Caco-2 (cell line): ENCODE measurements at regions not wholly inside any gene's neighbourhood (a gene's known extent, or its start where the extent isn't known, plus 50 kb on each side); places are given as distances from the start of the nearest gene placed in this dataset.
"Not testable (repeated sequence)": the region's sequence is repeated elsewhere in the genome, so short reads cannot be mapped to it uniquely, and the experiment has no call there.

Source experiments
- BruUV-seq: library from RNA; stranded (reverse); fragments of 400-500 nt; replicated peaks from 2 replicates; lab custom pipeline; 2021; lab: Mats Ljungman, UMichigan
- CTCF ChIA-PET: fragments of 300-600 bp; sonication (Branson Sonifier 250); formaldehyde crosslinking; loops from one replicate; lab custom pipeline; 2022; ENCODE audit warnings: antibody characterized with exemption; lab: Charles Lee
- POLR2A ChIA-PET: fragments of 300-600 bp; sonication (Branson Sonifier 250); formaldehyde crosslinking; loops from one replicate; lab custom pipeline; 2022; ENCODE audit warnings: antibody characterized with exemption; lab: Charles Lee
- DNase-seq, 2 experiments: peaks; one replicate each; pipeline versions ENCODE4 v3.0.0 to v3.0.0-alpha.2; 2020 to 2022
- H3K27me3 ChIP-seq: replicated peaks from 2 replicates; pipeline ENCODE4 v1.6.0; 2011; ENCODE audit warnings: low read length; ENCODE audit not compliant: control insufficient read depth, insufficient read depth
- H3K36me3 ChIP-seq: 2 replicates; pipeline ENCODE4 v1.5.1; 2011; ENCODE audit warnings: low read length; ENCODE audit not compliant: control insufficient read depth, insufficient read depth
- H3K4me1 ChIP-seq: fragments of 250-450 bp; sonication (Bioruptor Pico); 2 replicates; pipeline ENCODE4 v1.5.1; 2020; ENCODE audit warnings: mild to moderate bottlenecking
- H3K4me3 ChIP-seq: 2 replicates; pipeline ENCODE4 v1.5.1; 2011; ENCODE audit warnings: low read depth, mild to moderate bottlenecking, control low read depth, low read length
- H3K9me3 ChIP-seq: fragments of 250-450 bp; sonication (Bioruptor Pico); 2 replicates; pipeline ENCODE4 v1.5.1; 2020; ENCODE audit warnings: mild to moderate bottlenecking, moderate library complexity
- H3K27ac Mint-ChIP-seq: one replicate; pipeline ENCODE4 v1.8.0; 2022; ENCODE audit warnings: mixed read lengths; ENCODE audit not compliant: unreplicated experiment
- H3K27me3 Mint-ChIP-seq: one replicate; pipeline ENCODE4 v1.8.0; 2022; ENCODE audit warnings: mixed read lengths; ENCODE audit not compliant: insufficient read depth, unreplicated experiment
- H3K36me3 Mint-ChIP-seq: one replicate; pipeline ENCODE4 v1.8.0; 2022; ENCODE audit warnings: mild to moderate bottlenecking, mixed read lengths; ENCODE audit not compliant: insufficient read depth, unreplicated experiment
- H3K4me1 Mint-ChIP-seq: one replicate; pipeline ENCODE4 v1.8.0; 2022; ENCODE audit warnings: low read depth, mixed read lengths; ENCODE audit not compliant: unreplicated experiment
- H3K4me3 Mint-ChIP-seq: one replicate; pipeline ENCODE4 v1.8.0; 2022; ENCODE audit warnings: mild to moderate bottlenecking, moderate library complexity, mixed read lengths; ENCODE audit not compliant: unreplicated experiment
- H3K9me3 Mint-ChIP-seq: one replicate; pipeline ENCODE4 v1.8.0; 2022; ENCODE audit warnings: mixed read lengths; ENCODE audit not compliant: unreplicated experiment
- intact Hi-C: fragments of 100-400 bp; cut with micrococcal nuclease; formaldehyde crosslinking; loops from one replicate; pipeline ENCODE4 v1.10.0; 2022; ENCODE audit not compliant: unreplicated experiment

GRCh38 chr6:57708061-57708460 lies 390.6 kb downstream of the PRIM2 start:
- H3K4me3 ChIP-seq, BruUV-seq, H3K4me3 Mint-ChIP-seq, H3K27me3 Mint-ChIP-seq, H3K4me1 ChIP-seq, H3K36me3 Mint-ChIP-seq, H3K4me1 Mint-ChIP-seq, CTCF ChIA-PET, H3K27ac Mint-ChIP-seq, POLR2A ChIA-PET, H3K9me3 Mint-ChIP-seq, intact Hi-C loops, H3K36me3 ChIP-seq, H3K27me3 ChIP-seq, DNase-seq, H3K9me3 ChIP-seq: not testable (repeated sequence)

- POLR2A ChIA-PET, CTCF ChIA-PET, H3K9me3 Mint-ChIP-seq, H3K27ac Mint-ChIP-seq, H3K4me3 Mint-ChIP-seq, BruUV-seq, H3K36me3 Mint-ChIP-seq, H3K4me3 ChIP-seq, intact Hi-C loops, DNase-seq, H3K4me1 Mint-ChIP-seq, H3K27me3 ChIP-seq, H3K27me3 Mint-ChIP-seq, H3K9me3 ChIP-seq, H3K4me1 ChIP-seq, H3K36me3 ChIP-seq: not testable (repeated sequence)
These were observed 405.1 kb downstream of the PRIM2 start for GRCh38 chr6:57722546-57722945.

DNA sequence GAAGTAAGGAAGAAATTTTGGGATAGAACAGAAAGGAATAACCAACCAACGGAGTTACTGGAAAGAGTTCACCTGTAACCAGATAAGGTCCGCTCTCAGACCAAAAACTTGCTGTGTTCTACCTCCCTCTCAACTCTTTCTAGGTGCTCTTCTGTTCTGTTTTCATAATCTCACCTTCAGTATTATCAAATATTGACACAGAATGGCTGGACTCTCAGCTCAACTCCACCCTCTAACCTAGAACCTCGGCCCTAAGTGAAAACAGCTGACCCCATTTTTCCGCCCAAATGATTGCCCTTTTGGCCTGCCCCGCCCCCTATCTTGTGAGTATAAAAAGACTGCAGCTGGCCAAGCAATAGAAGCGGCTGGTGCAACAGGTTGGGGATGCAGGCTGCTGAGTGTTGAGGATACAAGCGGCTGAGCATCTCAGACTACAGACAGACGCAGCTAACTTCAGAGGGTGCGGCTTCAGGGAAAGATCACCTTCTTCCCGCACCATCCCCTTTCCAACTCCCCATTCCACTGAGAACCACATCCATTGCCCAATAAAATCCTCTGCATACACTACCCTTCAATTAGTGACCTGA lies 406.5 kb downstream of the PRIM2 start:
- POLR2A ChIA-PET, H3K27me3 ChIP-seq, H3K27ac Mint-ChIP-seq, H3K36me3 ChIP-seq, H3K4me3 ChIP-seq, H3K4me1 Mint-ChIP-seq, BruUV-seq, H3K4me3 Mint-ChIP-seq, H3K36me3 Mint-ChIP-seq, H3K9me3 Mint-ChIP-seq, H3K9me3 ChIP-seq, CTCF ChIA-PET, H3K27me3 Mint-ChIP-seq, intact Hi-C loops, H3K4me1 ChIP-seq: not testable (repeated sequence)
- peak; percentile 46 to 47 for DNase-seq

DNA sequence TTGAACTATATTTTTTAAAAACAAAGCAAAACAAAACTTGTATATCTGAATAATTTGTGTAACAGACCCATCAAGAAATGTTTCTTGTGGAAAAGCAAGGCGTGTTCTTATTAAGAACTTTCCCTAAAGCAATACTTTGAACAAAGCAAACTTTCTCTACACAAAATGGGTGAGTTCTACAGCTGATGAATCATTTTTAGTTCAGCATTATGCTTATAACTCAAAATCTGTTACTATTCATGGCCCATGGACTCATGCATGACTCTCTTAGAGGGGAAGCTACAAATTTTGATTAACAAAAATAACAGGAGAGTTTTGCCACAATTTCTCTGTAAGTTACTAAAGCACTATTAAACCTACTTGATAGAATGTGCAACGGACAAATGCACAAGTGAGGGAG lies 412.0 kb downstream of the PRIM2 start:
- POLR2A ChIA-PET, CTCF ChIA-PET, intact Hi-C loops, H3K27me3 ChIP-seq, BruUV-seq, H3K4me1 ChIP-seq, H3K4me3 ChIP-seq, H3K36me3 ChIP-seq, DNase-seq, H3K4me3 Mint-ChIP-seq, H3K27ac Mint-ChIP-seq, H3K27me3 Mint-ChIP-seq, H3K9me3 Mint-ChIP-seq, H3K36me3 Mint-ChIP-seq, H3K9me3 ChIP-seq, H3K4me1 Mint-ChIP-seq: not testable (repeated sequence)

- intact Hi-C loops, CTCF ChIA-PET, H3K27me3 Mint-ChIP-seq, BruUV-seq, H3K4me3 ChIP-seq, H3K36me3 Mint-ChIP-seq, H3K27ac Mint-ChIP-seq, H3K9me3 ChIP-seq, H3K36me3 ChIP-seq, H3K9me3 Mint-ChIP-seq, DNase-seq, H3K4me1 ChIP-seq, H3K27me3 ChIP-seq, POLR2A ChIA-PET, H3K4me3 Mint-ChIP-seq, H3K4me1 Mint-ChIP-seq: not testable (repeated sequence)
These were observed 413.3 kb downstream of the PRIM2 start for GRCh38 chr6:57730726-57731125.

- H3K4me3 Mint-ChIP-seq, H3K27me3 ChIP-seq, H3K4me1 ChIP-seq, H3K27me3 Mint-ChIP-seq, POLR2A ChIA-PET, H3K27ac Mint-ChIP-seq, H3K9me3 Mint-ChIP-seq, H3K36me3 ChIP-seq, CTCF ChIA-PET, H3K4me3 ChIP-seq, intact Hi-C loops, BruUV-seq, H3K4me1 Mint-ChIP-seq, H3K9me3 ChIP-seq, H3K36me3 Mint-ChIP-seq, DNase-seq: not testable (repeated sequence)
These were observed 430.3 kb downstream of the PRIM2 start for GRCh38 chr6:57747716-57748115.

DNA sequence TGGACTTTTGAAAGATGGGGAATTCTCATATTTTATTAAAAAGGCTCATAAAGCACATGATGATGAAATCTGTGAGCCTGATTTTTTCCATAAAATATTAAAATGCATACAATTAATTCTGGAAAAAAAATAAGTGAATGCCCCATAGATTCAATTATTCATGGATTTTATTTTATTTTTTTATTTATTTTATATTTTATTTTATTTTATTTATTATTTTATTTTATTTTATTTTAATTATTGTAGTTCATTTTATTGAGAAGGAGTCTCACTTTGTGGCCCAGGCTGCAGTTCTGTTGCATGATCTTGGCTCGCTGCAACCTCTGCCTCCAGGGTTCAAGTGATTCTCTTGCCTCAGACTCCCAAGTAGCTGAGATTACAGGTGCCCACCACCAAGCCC lies 442.4 kb downstream of the PRIM2 start:
- H3K27me3 Mint-ChIP-seq, H3K36me3 Mint-ChIP-seq, H3K4me1 ChIP-seq, CTCF ChIA-PET, BruUV-seq, DNase-seq, H3K4me1 Mint-ChIP-seq, H3K27me3 ChIP-seq, H3K4me3 ChIP-seq, intact Hi-C loops, H3K27ac Mint-ChIP-seq, H3K4me3 Mint-ChIP-seq, H3K9me3 ChIP-seq, H3K36me3 ChIP-seq, H3K9me3 Mint-ChIP-seq, POLR2A ChIA-PET: not testable (repeated sequence)
